IMR-90 (cell line): ENCODE measurements at regions not wholly inside any gene's neighbourhood (a gene's known extent, or its start where the extent isn't known, plus 50 kb on each side); places are given as distances from the start of the nearest gene placed in this dataset.

Experiments used
- ATAC-seq: fragments of 200-7000 bp; cut with Tn5 transposase; 2 replicates; pipeline ENCODE4 v1.9.1; 2020; ENCODE audit warnings: low read depth, mild to moderate bottlenecking, moderate library complexity
- BruUV-seq: library from RNA; stranded (reverse); fragments of 400-500 nt; replicated peaks from 2 replicates; lab custom pipeline; 2021; lab: Mats Ljungman, UMichigan
- CTCF ChIA-PET: fragments of 300-600 bp; formaldehyde crosslinking; extraction: SDS; loops from one replicate; lab custom pipeline; 2021; ENCODE audit warnings: antibody characterized with exemption; lab: Yijun Ruan, JAX
- POLR2A ChIA-PET: fragments of 300-600 bp; sonication (Branson Sonifier 250); formaldehyde crosslinking; loops from one replicate; lab custom pipeline; 2022; ENCODE audit warnings: antibody characterized with exemption; ENCODE audit not compliant: unreplicated experiment; lab: Charles Lee
- DNase-seq: peaks from one replicate; pipeline ENCODE4 v3.0.0; 2013
- H2AFZ ChIP-seq: replicated peaks from 2 replicates; pipeline ENCODE3; 2013; ENCODE audit warnings: low read length, mild to moderate bottlenecking; ENCODE audit not compliant: poor library complexity
- H2AK5ac ChIP-seq: 2 replicates; pipeline ENCODE4 v1.6.1; 2013; ENCODE audit warnings: low read depth, low read length, inconsistent platforms
- H2AK9ac ChIP-seq: replicated peaks from 2 replicates; pipeline ENCODE3; 2013; ENCODE audit warnings: mild to moderate bottlenecking, low read depth, low read length, moderate library complexity; ENCODE audit not compliant: poor library complexity
- H2BK120ac ChIP-seq: 2 replicates; pipeline ENCODE4 v1.6.1; 2013; ENCODE audit warnings: low read depth, low read length, inconsistent platforms
- H2BK15ac ChIP-seq: 3 replicates; pipeline ENCODE4 v1.6.1; 2013; ENCODE audit warnings: low read depth, low read length, inconsistent platforms
- H2BK20ac ChIP-seq: 2 replicates; pipeline ENCODE4 v1.6.1; 2013; ENCODE audit warnings: low read depth, mild to moderate bottlenecking, inconsistent platforms, low read length, moderate library complexity
- H2BK5ac ChIP-seq: 2 replicates; pipeline ENCODE4 v1.6.1; 2013; ENCODE audit warnings: mild to moderate bottlenecking, low read depth, low read length, inconsistent platforms; ENCODE audit not compliant: poor library complexity, severe bottlenecking
- H3K14ac ChIP-seq: replicated peaks from 2 replicates; pipeline ENCODE4 v1.6.1; 2013; ENCODE audit warnings: low read depth, low read length, inconsistent platforms
- H3K18ac ChIP-seq: 2 replicates; pipeline ENCODE4 v1.6.1; 2013; ENCODE audit warnings: low read depth, low read length, control low read depth
- H3K23ac ChIP-seq: 2 replicates; pipeline ENCODE4 v1.6.1; 2013; ENCODE audit warnings: low read depth, low read length, inconsistent platforms
- H3K27ac ChIP-seq: 2 replicates; pipeline ENCODE4 v1.5.1; 2013; ENCODE audit warnings: mild to moderate bottlenecking, control low read depth, low read length; ENCODE audit not compliant: insufficient read depth
- H3K27me3 ChIP-seq: 2 replicates; pipeline ENCODE4 v1.6.1; 2013; ENCODE audit warnings: low read length; ENCODE audit not compliant: control insufficient read depth, insufficient read depth
- H3K36me3 ChIP-seq: 2 replicates; pipeline ENCODE4 v1.6.1; 2013; ENCODE audit warnings: low read length, mixed read lengths; ENCODE audit not compliant: control insufficient read depth, insufficient read depth
- H3K4ac ChIP-seq: 2 replicates; pipeline ENCODE4 v1.6.1; 2013; ENCODE audit warnings: low read depth, low read length, inconsistent platforms
- H3K4me1 ChIP-seq: 2 replicates; pipeline ENCODE4 v1.6.1; 2013; ENCODE audit warnings: low read length, mixed read lengths; ENCODE audit not compliant: control insufficient read depth, insufficient read depth
- H3K4me2 ChIP-seq: 2 replicates; pipeline ENCODE4 v1.6.1; 2013; ENCODE audit warnings: low read depth, mild to moderate bottlenecking, control low read depth, low read length, moderate library complexity
- H3K4me3 ChIP-seq: 2 replicates; pipeline ENCODE4 v1.5.1; 2013; ENCODE audit warnings: low read depth, mild to moderate bottlenecking, control low read depth, low read length, moderate library complexity; ENCODE audit not compliant: insufficient read depth
- H3K56ac ChIP-seq: 2 replicates; pipeline ENCODE4 v1.6.1; 2013; ENCODE audit warnings: low read length, inconsistent platforms; ENCODE audit not compliant: insufficient read depth; ENCODE audit errors: extremely low read depth
- H3K79me1 ChIP-seq, 2 experiments: 2 replicates each; pipeline ENCODE4 v1.6.1; 2013; ENCODE audit warnings: low read length in 2 of 2, inconsistent platforms in 1 of 2, low read depth in 1 of 2
- H3K9ac ChIP-seq: 2 replicates; pipeline ENCODE4 v1.6.1; 2013; ENCODE audit warnings: low read depth, low read length, control low read depth
- H3K9me1 ChIP-seq: 2 replicates; pipeline ENCODE4 v1.6.1; 2013; ENCODE audit warnings: low read length, inconsistent platforms; ENCODE audit not compliant: insufficient read depth
- H3K9me3 ChIP-seq: 2 replicates; pipeline ENCODE4 v1.6.1; 2013; ENCODE audit warnings: low read length; ENCODE audit not compliant: control insufficient read depth, insufficient read depth
- H4K20me1 ChIP-seq: 2 replicates; pipeline ENCODE4 v1.6.1; 2013; ENCODE audit warnings: low read length, inconsistent platforms; ENCODE audit not compliant: insufficient read depth
- H4K5ac ChIP-seq: 2 replicates; pipeline ENCODE4 v1.6.1; 2013; ENCODE audit warnings: mild to moderate bottlenecking, low read depth, low read length, control low read depth
- H4K8ac ChIP-seq, 2 experiments: 2 replicates each; pipeline ENCODE4 v1.6.1; 2013; ENCODE audit warnings: low read depth in 2 of 2, low read length in 2 of 2, control low read depth in 1 of 2, inconsistent platforms in 1 of 2
- H4K91ac ChIP-seq: 2 replicates; pipeline ENCODE4 v1.6.1; 2013; ENCODE audit warnings: low read depth, low read length, inconsistent platforms; ENCODE audit not compliant: insufficient read depth
- BHLHE40 ChIP-seq: fragments of 150-350 bp; IDR thresholded peaks from 2 replicates; pipeline ENCODE4 v1.6.1; 2016; ENCODE audit warnings: mild to moderate bottlenecking, low read depth, low read length
- CEBPB ChIP-seq: IDR thresholded peaks from 2 replicates; pipeline ENCODE4 v1.6.1; 2012; ENCODE audit warnings: low read depth, low read length, improper control_type of control experiment
- CHD1 ChIP-seq: IDR thresholded peaks from 2 replicates; pipeline ENCODE4 v1.6.1; 2012; ENCODE audit warnings: low read depth, low read length, improper control_type of control experiment
- CTCF ChIP-seq: conservative IDR thresholded peaks from 2 replicates; pipeline ENCODE4 v1.5.1; 2012; ENCODE audit warnings: mild to moderate bottlenecking, low read depth, low read length, improper control_type of control experiment
- ELK1 ChIP-seq: fragments of 150-350 bp; IDR thresholded peaks from 2 replicates; pipeline ENCODE4 v1.6.1; 2016; ENCODE audit warnings: low read depth, mild to moderate bottlenecking, low read length, moderate library complexity, borderline replicate concordance
- FOS ChIP-seq: fragments of 150-350 bp; IDR thresholded peaks from 2 replicates; pipeline ENCODE4 v1.6.1; 2016; ENCODE audit warnings: low read depth, low read length
- MAZ ChIP-seq: IDR thresholded peaks from 2 replicates; pipeline ENCODE4 v1.6.1; 2012; ENCODE audit warnings: low read depth, mild to moderate bottlenecking, low read length, improper control_type of control experiment, moderate library complexity, borderline replicate concordance
- MXI1 ChIP-seq: IDR thresholded peaks from 2 replicates; pipeline ENCODE4 v1.6.1; 2012; ENCODE audit warnings: low read depth, mild to moderate bottlenecking, low read length, moderate library complexity, borderline replicate concordance
- NFE2L2 ChIP-seq: fragments of 150-350 bp; IDR thresholded peaks from 2 replicates; pipeline ENCODE4 v1.6.1; 2016; ENCODE audit warnings: low read depth, mild to moderate bottlenecking, low read length
- POLR2A ChIP-seq: IDR thresholded peaks from 2 replicates; pipeline ENCODE4 v1.6.1; 2012; ENCODE audit warnings: mild to moderate bottlenecking, low read depth, low read length
- RAD21 ChIP-seq: IDR thresholded peaks from 2 replicates; pipeline ENCODE4 v1.6.1; 2012; ENCODE audit warnings: low read length, improper control_type of control experiment
- RFX5 ChIP-seq: IDR thresholded peaks from 2 replicates; pipeline ENCODE4 v1.8.0; 2012; ENCODE audit warnings: low read depth, mild to moderate bottlenecking, low read length, moderate library complexity
- SMC3 ChIP-seq: fragments of 150-350 bp; IDR thresholded peaks from 2 replicates; pipeline ENCODE4 v1.6.1; 2016; ENCODE audit warnings: low read depth, mild to moderate bottlenecking, antibody characterized with exemption, low read length, moderate library complexity
- USF2 ChIP-seq: fragments of 150-350 bp; IDR thresholded peaks from 2 replicates; pipeline ENCODE4 v1.6.1; 2017; ENCODE audit warnings: mild to moderate bottlenecking, antibody characterized with exemption, low read length, low read depth
- WGBS, 2 experiments: methylation state at CpG; one replicate each; pipeline versions ENCODE4 v1.1.5 to v1.1.7; 2013; ENCODE audit warnings: missing lambda C conversion rate in 2 of 2; ENCODE audit not compliant: insufficient read length in 1 of 2; ENCODE audit errors: extremely low coverage in 2 of 2; 5-methylcytosine and 5-hydroxymethylcytosine counted together
- dilution Hi-C: fragments of 300-500 bp; cut with HindIII; formaldehyde crosslinking; loops from one replicate; pipeline ENCODE4 v1.14.3; 2018; ENCODE audit warnings: low sequenced_read_pairs; ENCODE audit not compliant: unreplicated experiment
- in situ Hi-C: fragments of 300-500 bp; cut with MboI; formaldehyde crosslinking; loops from 3 replicates; pipeline ENCODE4 v1.14.3; 2019; ENCODE audit warnings: low sequenced_read_pairs, inconsistent platforms, mixed read lengths
- intact Hi-C: fragments of 100-400 bp; cut with micrococcal nuclease; formaldehyde crosslinking; loops from 2 replicates; pipeline ENCODE4 v1.10.0; 2022

GRCh38 chr6:98146656-98147055 lies 687.7 kb upstream of the POU3F2 start:
- no peak overlapping the region for H2AFZ ChIP-seq
- H3K4me1 ChIP-seq = no peaks in the 10 kb centered on the region
- H3K9ac ChIP-seq = no peak overlapping the region
- no peak overlapping the region for H3K4me2 ChIP-seq
- in situ Hi-C loops = no loop called here
- DNase-seq (no peak), ATAC-seq (no peak)
- no peaks in the 10 kb centered on the region for H3K27me3 ChIP-seq
- H2AK9ac ChIP-seq = no peak overlapping the region
- no peak overlapping the region for H3K14ac ChIP-seq
- BruUV-seq = no TSS peak
- H3K36me3 ChIP-seq = no peaks in the 10 kb centered on the region
- no peak overlapping the region for H3K4ac ChIP-seq
- no peaks in the 10 kb centered on the region for H4K20me1 ChIP-seq
- H3K18ac ChIP-seq = no peak overlapping the region
- H3K27ac ChIP-seq = no peak overlapping the region
- no peak overlapping the region for H2BK120ac ChIP-seq
- CTCF ChIA-PET = no interaction called here
- intact Hi-C loops = no loop called here
- H4K5ac ChIP-seq = no peak overlapping the region
- no peak overlapping the region for H2BK15ac ChIP-seq
- peaks cover 7% of the 10 kb centered on the region; the same call in 1 of the 2 replicates for H3K9me3 ChIP-seq
- dilution Hi-C loops = no loop called here
- no peak overlapping the region for H3K56ac ChIP-seq
- TF ChIP-seq CTCF (no peak), CHD1 (no peak), MXI1 (no peak), CEBPB (no peak), ELK1 (no peak), FOS (no peak), RFX5 (no peak), MAZ (no peak), BHLHE40 (no peak), POLR2A (no peak), SMC3 (no peak), USF2 (no peak), NFE2L2 (no peak), RAD21 (no peak)
- H3K79me1 ChIP-seq = no peaks in the 10 kb centered on the region
- H2BK20ac ChIP-seq = no peak overlapping the region
- POLR2A ChIA-PET = no interaction called here
- no peak overlapping the region for H3K23ac ChIP-seq
- H2BK5ac ChIP-seq = no peak overlapping the region
- no peak overlapping the region for H3K4me3 ChIP-seq
- no peak overlapping the region for H4K8ac ChIP-seq
- no peak overlapping the region for H2AK5ac ChIP-seq
- H3K9me1 ChIP-seq = no peaks in the 10 kb centered on the region
- H4K91ac ChIP-seq = no peak overlapping the region
- WGBS, 2 experiments = no CpG with 5 or more reads among the region's 1 CpG
